ENCODE measurements at regions not wholly inside any gene's neighbourhood (a gene's known extent, or its start where the extent isn't known, plus 50 kb on each side); places are given as distances from the start of the nearest gene placed in this dataset.

- peak; percentile 62 for DNase-seq
These were observed 50.7 kb upstream of the FOXB1 start for GRCh38 chr15:59953392-59953883.

- DNase-seq, result no peak
These were observed 51.2 kb upstream of the FOXB1 start for GRCh38 chr15:59952960-59953359.

GRCh38 chr15:59950603-59951388 lies 53.3 kb upstream of the FOXB1 start:
- DNase-seq, result no peak

- DNase-seq, result no peak
These were observed 55.0 kb upstream of the FOXB1 start for GRCh38 chr15:59948924-59949613.

GRCh38 chr15:59946084-59946483 lies 58.0 kb upstream of the FOXB1 start:
- no peak for DNase-seq

- DNase-seq, result no peak
These were observed 59.1 kb upstream of the FOXB1 start for GRCh38 chr15:59945036-59945435.

- no peak for DNase-seq
These were observed 62.5 kb upstream of the FOXB1 start for GRCh38 chr15:59941612-59942011.

- DNase-seq, result no peak
These were observed 63.2 kb upstream of the FOXB1 start for GRCh38 chr15:59940928-59941327.

GRCh38 chr15:59940456-59940855 lies 63.7 kb upstream of the FOXB1 start:
- DNase-seq, result no peak

- DNase-seq, result no peak
These were observed 67.4 kb upstream of the FOXB1 start for GRCh38 chr15:59936741-59937140.

GRCh38 chr15:59933607-59934006 lies 70.5 kb upstream of the FOXB1 start:
- no peak for DNase-seq

GRCh38 chr15:59931646-59932261 lies 72.4 kb upstream of the FOXB1 start:
- DNase-seq, result no peak

- no peak for DNase-seq
These were observed 79.1 kb upstream of the FOXB1 start for GRCh38 chr15:59924812-59925522.

- no peak for DNase-seq
These were observed 80.0 kb upstream of the FOXB1 start for GRCh38 chr15:59924096-59924495.

GRCh38 chr15:59923508-59923907 lies 80.6 kb upstream of the FOXB1 start:
- no peak for DNase-seq

- no peak for DNase-seq
These were observed 84.8 kb upstream of the FOXB1 start for GRCh38 chr15:59918994-59919951.

- DNase-seq, result peak; percentile 46
These were observed 86.5 kb upstream of the FOXB1 start for GRCh38 chr15:59917504-59918157.

GRCh38 chr15:59906046-59906445 lies 98.1 kb upstream of the FOXB1 start:
- DNase-seq, result no peak

GRCh38 chr15:59905176-59905575 lies 98.9 kb upstream of the FOXB1 start:
- no peak for DNase-seq

GRCh38 chr15:59904450-59905135 lies 99.5 kb upstream of the FOXB1 start:
- DNase-seq, result no peak

GRCh38 chr15:59896663-59897074 lies 107.4 kb upstream of the FOXB1 start:
- no peak for DNase-seq
